Loucy (cell line): ENCODE measurements at regions not wholly inside any gene's neighbourhood (a gene's known extent, or its start where the extent isn't known, plus 50 kb on each side); places are given as distances from the start of the nearest gene placed in this dataset.

ENCODE experiments used
- H2AFZ ChIP-seq: fragments of 200-600 bp; sonication (generic); 2 replicates; pipeline ENCODE4 v1.6.0; 2016; ENCODE audit warnings: antibody characterized with exemption, mild to moderate bottlenecking, low read length, moderate library complexity
- H3F3A ChIP-seq: fragments of 200-600 bp; 2 replicates; pipeline ENCODE4 v1.6.0; 2016; ENCODE audit warnings: antibody characterized with exemption, low read depth, mild to moderate bottlenecking
- H3K27me3 ChIP-seq: fragments of 200-600 bp; sonication (generic); 2 replicates; pipeline ENCODE4 v1.6.1; 2014; ENCODE audit warnings: low read length, mild to moderate bottlenecking; ENCODE audit not compliant: insufficient read depth, poor library complexity, severe bottlenecking
- H3K36me3 ChIP-seq: fragments of 200-600 bp; sonication (generic); 2 replicates; pipeline ENCODE4 v1.6.1; 2016; ENCODE audit warnings: low read length; ENCODE audit not compliant: insufficient read depth
- H3K4me1 ChIP-seq: fragments of 200-600 bp; sonication (generic); 2 replicates; pipeline ENCODE4 v1.5.1; 2014; ENCODE audit warnings: low read length, mild to moderate bottlenecking; ENCODE audit not compliant: insufficient read depth, poor library complexity, severe bottlenecking
- H3K4me2 ChIP-seq: fragments of 200-600 bp; sonication (generic); 2 replicates; pipeline ENCODE4 v1.6.0; 2014; ENCODE audit warnings: antibody characterized with exemption, low read length, low read depth, mild to moderate bottlenecking; ENCODE audit not compliant: poor library complexity, severe bottlenecking
- H3K4me3 ChIP-seq: fragments of 200-600 bp; sonication (generic); 2 replicates; pipeline ENCODE4 v1.5.1; 2014; ENCODE audit warnings: low read length, mild to moderate bottlenecking, mixed read lengths; ENCODE audit not compliant: poor library complexity, severe bottlenecking
- H3K79me2 ChIP-seq: fragments of 200-600 bp; sonication (generic); 2 replicates; pipeline ENCODE4 v1.6.1; 2014; ENCODE audit warnings: low read length; ENCODE audit not compliant: insufficient read depth
- H3K9ac ChIP-seq: fragments of 200-600 bp; sonication (generic); 2 replicates; pipeline ENCODE4 v1.6.0; 2014; ENCODE audit warnings: mild to moderate bottlenecking, low read depth, low read length, moderate library complexity; ENCODE audit not compliant: poor library complexity, severe bottlenecking
- H3K9me2 ChIP-seq: fragments of 200-600 bp; sonication (generic); replicated peaks from 2 replicates; pipeline ENCODE4 v1.6.1; 2016; ENCODE audit warnings: low read depth, low read length, mixed read lengths
- H3K9me3 ChIP-seq: fragments of 200-600 bp; sonication (generic); 2 replicates; pipeline ENCODE4 v1.6.1; 2014; ENCODE audit warnings: mild to moderate bottlenecking, antibody characterized with exemption, low read length, low read depth; ENCODE audit not compliant: insufficient read depth
- H4K20me1 ChIP-seq: fragments of 200-600 bp; sonication (generic); 2 replicates; pipeline ENCODE4 v1.6.0; 2014; ENCODE audit warnings: antibody characterized with exemption, low read length, mild to moderate bottlenecking; ENCODE audit not compliant: insufficient read depth, poor library complexity, severe bottlenecking
- CTCF ChIP-seq: fragments of 200-600 bp; sonication (generic); conservative IDR thresholded peaks from 2 replicates; pipeline ENCODE4 v1.5.1; 2014; ENCODE audit warnings: mild to moderate bottlenecking, antibody characterized with exemption, low read length
- EZH2phosphoT487 ChIP-seq: fragments of 200-600 bp; IDR thresholded peaks from 2 replicates; pipeline ENCODE4 v1.6.1; 2018; ENCODE audit warnings: antibody characterized with exemption, mild to moderate bottlenecking, moderate library complexity, borderline replicate concordance

GRCh38 chr15:87224404-87224803 lies 1032.1 kb downstream of the NTRK3 start:
- no peak overlapping the region for H3K9ac ChIP-seq

GRCh38 chr15:87219650-87220615 lies 1036.6 kb downstream of the NTRK3 start:
- no peaks in the 10 kb centered on the region for H3K27me3 ChIP-seq
- no peak for TF ChIP-seq EZH2phosphoT487
- TF ChIP-seq CTCF, result no peak
- H3K4me1 ChIP-seq, result no peaks in the 10 kb centered on the region
- H2AFZ ChIP-seq, result no peak overlapping the region
- H3K4me3 ChIP-seq, result no peak overlapping the region
- no peaks in the 10 kb centered on the region for H3K36me3 ChIP-seq
- no peaks in the 10 kb centered on the region for H3K9me2 ChIP-seq
- no peaks in the 10 kb centered on the region for H4K20me1 ChIP-seq
- no peaks in the 10 kb centered on the region for H3K9me3 ChIP-seq
- no peak overlapping the region for H3K9ac ChIP-seq
- H3F3A ChIP-seq, result no peaks in the 10 kb centered on the region
- no peak overlapping the region for H3K4me2 ChIP-seq
- H3K79me2 ChIP-seq, result no peaks in the 10 kb centered on the region

More at GRCh38 chr15:87224404-87224803, 1032.1 kb downstream of the NTRK3 start:
- no peak for TF ChIP-seq CTCF
- no peak for TF ChIP-seq EZH2phosphoT487
- H2AFZ ChIP-seq, result no peak overlapping the region
- no peaks in the 10 kb centered on the region for H3K9me3 ChIP-seq
- H3K4me2 ChIP-seq, result no peak overlapping the region
- H3K4me1 ChIP-seq, result no peaks in the 10 kb centered on the region
- no peaks in the 10 kb centered on the region for H3F3A ChIP-seq
- H3K36me3 ChIP-seq, result no peaks in the 10 kb centered on the region
- no peaks in the 10 kb centered on the region for H3K79me2 ChIP-seq
- no peaks in the 10 kb centered on the region for H3K9me2 ChIP-seq
- H3K4me3 ChIP-seq, result no peak overlapping the region
- no peaks in the 10 kb centered on the region for H3K27me3 ChIP-seq
- H4K20me1 ChIP-seq, result no peaks in the 10 kb centered on the region

- TF ChIP-seq EZH2phosphoT487 (no peak), CTCF (no peak)
- no peak overlapping the region for H3K4me2 ChIP-seq
Measured at GRCh38 chr15:87215100-87215499, 1041.4 kb downstream of the NTRK3 start.

More at GRCh38 chr15:87215100-87215499, 1041.4 kb downstream of the NTRK3 start:
- H3K9ac ChIP-seq, result no peak overlapping the region
- H3F3A ChIP-seq, result no peaks in the 10 kb centered on the region
- no peak overlapping the region for H2AFZ ChIP-seq
- H3K4me1 ChIP-seq, result no peaks in the 10 kb centered on the region
- H3K36me3 ChIP-seq, result no peaks in the 10 kb centered on the region
- no peaks in the 10 kb centered on the region for H4K20me1 ChIP-seq
- no peaks in the 10 kb centered on the region for H3K27me3 ChIP-seq
- H3K4me3 ChIP-seq, result no peak overlapping the region
- H3K9me3 ChIP-seq, result no peaks in the 10 kb centered on the region
- H3K9me2 ChIP-seq, result no peaks in the 10 kb centered on the region
- H3K79me2 ChIP-seq, result no peaks in the 10 kb centered on the region
